ENCODE measurements at regions not wholly inside any gene's neighbourhood (a gene's known extent, or its start where the extent isn't known, plus 50 kb on each side); places are given as distances from the start of the nearest gene placed in this dataset.

GRCh38 chr20:22758815-22759214 is 174.4 kb upstream of the FOXA2 start:
- TF ChIP-seq CTCF (IDR thresholded peaks at IDR 0.05) (no peak), EZH2 (IDR thresholded peaks at IDR 0.05; ENCODE audit: borderline replicate concordance, insufficient read depth, low read depth, low read length, poor library complexity, severe bottlenecking) (no peak)
